Stomach (tissue), 4 donors: ENCODE measurements at regions not wholly inside any gene's neighbourhood (a gene's known extent, or its start where the extent isn't known, plus 50 kb on each side); places are given as distances from the start of the nearest gene placed in this dataset.

Experiments used
- CTCF ChIP-seq, 7 experiments: fragments of 450-650 bp in 4 of 7; fragments of 200-600 bp in 3 of 7; sonication (generic) in 3 of 7; IDR thresholded peaks; one replicate each; pipeline ENCODE4 v1.5.1; 2016 to 2019; ENCODE audit warnings: antibody characterized with exemption in 7 of 7, control low read depth in 2 of 7, mild to moderate bottlenecking in 1 of 7
- EP300 ChIP-seq: sonication (generic); formaldehyde crosslinking; IDR thresholded peaks from one replicate; pipeline ENCODE4 v1.6.1; 2017; ENCODE audit warnings: antibody characterized with exemption
- POLR2A ChIP-seq, 4 donors: fragments of 450-650 bp; IDR thresholded peaks; one replicate each; pipeline ENCODE4 v1.6.1; 2016; ENCODE audit warnings: antibody characterized with exemption in 4 of 4, control low read depth in 2 of 4, mild to moderate bottlenecking in 1 of 4, moderate library complexity in 1 of 4

GRCh38 chr10:112052166-112052565, 131.4 kb downstream of the GPAM start:
- no peak for TF ChIP-seq CTCF (IDR thresholded peaks at IDR 0.05)
- TF ChIP-seq POLR2A (IDR thresholded peaks at IDR 0.05) = no peak
- TF ChIP-seq EP300 = no peak
